ENCODE measurements at regions not wholly inside any gene's neighbourhood (a gene's known extent, or its start where the extent isn't known, plus 50 kb on each side); places are given as distances from the start of the nearest gene placed in this dataset.
"Not testable (repeated sequence)": the region's sequence is repeated elsewhere in the genome, so short reads cannot be mapped to it uniquely, and the experiment has no call there.

- TF ChIP-seq EP300, CTCF, POLR2AphosphoS5, POLR2A (IDR thresholded peaks at IDR 0.05): not testable (repeated sequence)
Measured at GRCh38 chr17:20867436-20867937, 175.3 kb downstream of the USP22 start.
